ENCODE measurements at regions not wholly inside any gene's neighbourhood (a gene's known extent, or its start where the extent isn't known, plus 50 kb on each side); places are given as distances from the start of the nearest gene placed in this dataset.

GRCh38 chr1:58430421-58431275 is 115.9 kb downstream of the OMA1 start:
- peak; percentile 88 for DNase-seq

GRCh38 chr1:58426918-58427317 is 119.6 kb downstream of the OMA1 start:
- DNase-seq, result no peak

DNA sequence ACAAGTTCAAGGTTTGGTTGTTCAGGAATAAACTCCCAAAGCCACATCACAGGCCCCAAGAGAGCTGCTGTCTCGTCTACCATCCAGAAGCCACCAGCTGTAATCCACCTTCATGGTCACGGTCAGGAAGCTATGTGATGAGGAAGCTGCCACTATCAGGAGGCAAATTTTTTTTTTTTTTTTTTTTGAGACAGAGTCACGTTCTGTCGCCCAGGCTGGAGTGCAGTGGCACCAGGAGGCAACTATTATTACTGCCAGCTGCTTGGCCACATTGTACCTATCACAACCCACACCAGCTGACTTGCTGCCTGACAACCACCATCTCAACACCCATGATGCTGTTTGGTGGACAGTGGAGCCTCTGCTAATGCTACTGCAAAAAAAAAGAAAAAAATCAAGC is 124.1 kb downstream of the OMA1 start:
- no peak for DNase-seq

DNA sequence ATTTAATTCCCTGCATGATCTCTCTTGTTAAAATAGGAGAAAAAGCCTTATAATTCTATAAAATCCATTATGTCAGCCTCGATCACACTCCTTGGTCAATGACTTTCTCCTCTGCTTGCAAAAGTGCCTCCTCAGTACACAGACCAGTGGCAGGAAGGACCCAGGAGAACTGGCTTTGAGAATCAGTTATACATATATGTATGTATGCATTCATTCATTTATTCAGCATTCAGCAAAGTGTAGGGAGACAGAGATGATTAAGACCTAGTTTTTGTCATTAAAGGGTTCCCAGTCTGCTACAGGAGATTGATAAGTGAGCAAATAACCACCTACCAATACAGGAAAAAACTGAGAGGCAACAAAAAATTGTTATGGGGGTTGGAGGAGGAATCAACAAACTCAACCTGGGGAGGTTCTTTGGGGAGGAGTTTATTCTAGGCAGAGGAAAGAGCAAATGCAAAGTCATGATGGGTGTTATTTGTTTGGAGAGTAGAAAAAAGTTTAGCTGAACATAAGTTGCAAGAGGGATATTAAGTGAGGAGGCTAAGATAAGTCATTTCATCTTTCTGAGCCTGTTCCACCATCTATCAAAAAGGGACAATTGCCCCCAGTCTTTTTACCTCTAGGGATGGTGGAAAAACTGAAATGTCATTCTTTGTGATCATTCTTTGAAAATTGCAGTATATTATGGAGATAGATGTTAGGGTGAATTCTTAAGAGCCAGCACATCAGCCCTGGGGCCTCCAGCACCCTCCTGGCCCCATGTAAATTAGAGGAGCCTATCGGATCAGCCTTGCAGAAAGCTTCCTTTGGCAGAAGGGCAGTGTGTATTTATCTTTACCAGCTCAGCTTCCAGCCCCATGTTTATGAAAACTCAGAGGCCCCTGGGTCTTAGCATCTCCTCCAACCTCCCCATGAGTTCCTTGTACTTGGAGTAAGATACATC is 128.0 kb downstream of the OMA1 start:
- DNase-seq, result no peak

GRCh38 chr1:58412071-58412580 is 134.4 kb downstream of the OMA1 start:
- DNase-seq, result peak; percentile 48

- peak; percentile 95 for DNase-seq
Observed at GRCh38 chr1:58409890-58410289, 136.6 kb downstream of the OMA1 start.

GRCh38 chr1:58409336-58409735 is 137.2 kb downstream of the OMA1 start:
- no peak for DNase-seq

- no peak for DNase-seq
Observed at GRCh38 chr1:58406301-58407071, 140.0 kb downstream of the OMA1 start.

GRCh38 chr1:58405660-58406059 is 140.9 kb downstream of the OMA1 start:
- no peak for DNase-seq

- DNase-seq, result no peak
Observed at GRCh38 chr1:58403894-58404293, 142.6 kb downstream of the OMA1 start.

DNA sequence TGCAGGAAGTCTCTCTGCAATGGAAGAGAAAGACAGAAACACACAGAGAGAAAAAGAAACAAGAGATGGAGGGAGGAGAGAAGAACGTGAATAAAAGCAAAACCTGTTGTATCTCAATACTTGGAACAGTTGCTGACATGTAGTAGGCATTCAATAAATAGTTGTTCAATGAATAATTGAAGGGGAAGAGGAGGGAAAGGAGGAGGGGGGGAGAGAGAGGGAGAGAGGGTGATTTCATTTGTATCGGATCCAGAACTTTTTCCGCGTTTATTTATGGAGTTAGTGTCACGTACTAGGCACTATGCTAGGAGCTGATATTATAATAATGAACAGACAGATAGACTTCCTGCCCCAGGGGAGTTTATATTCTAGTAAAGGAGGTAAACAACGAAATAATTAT is 144.1 kb downstream of the OMA1 start:
- peak; percentile 77 for DNase-seq

GRCh38 chr1:58401991-58402390 is 144.5 kb downstream of the OMA1 start:
- DNase-seq, result peak; percentile 45

DNA sequence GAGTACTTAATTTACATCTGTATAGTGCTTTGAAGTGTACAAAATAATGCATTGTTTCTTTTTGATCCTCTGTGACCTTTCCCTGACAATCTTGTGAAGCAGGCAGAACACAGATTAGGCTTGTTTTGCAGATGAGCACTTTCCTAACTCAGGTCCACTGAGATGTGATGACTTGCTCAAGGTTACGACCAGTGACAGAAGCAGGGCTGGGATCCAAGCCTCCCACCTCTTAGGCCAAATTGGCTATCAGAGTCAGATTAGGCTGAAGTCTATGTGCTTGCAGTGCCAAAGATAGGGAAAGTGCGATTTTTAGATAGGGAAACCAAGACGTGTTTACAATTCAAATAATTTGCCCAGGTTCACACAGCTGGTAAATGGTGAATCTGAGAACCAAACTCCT is 147.3 kb downstream of the OMA1 start:
- no peak for DNase-seq

DNA sequence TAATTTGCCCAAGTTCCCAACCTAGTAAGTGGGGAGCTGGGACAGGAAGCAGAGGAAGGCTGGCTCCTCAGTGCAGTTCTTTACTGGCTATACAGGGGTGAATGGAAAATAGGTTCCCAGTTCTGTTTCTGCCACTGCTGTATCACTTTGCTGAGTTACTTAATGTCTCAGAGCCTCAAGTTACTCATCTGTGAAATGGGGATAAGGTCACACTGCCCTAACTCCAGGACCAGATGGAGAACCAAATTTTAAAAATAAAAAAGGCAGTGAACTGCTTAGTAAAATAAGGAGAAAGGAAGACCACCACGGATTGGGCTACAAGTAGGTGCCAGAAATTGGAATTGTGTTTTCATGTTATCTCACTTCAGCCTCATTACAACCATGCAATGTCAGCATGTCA is 147.8 kb downstream of the OMA1 start:
- no peak for DNase-seq

DNA sequence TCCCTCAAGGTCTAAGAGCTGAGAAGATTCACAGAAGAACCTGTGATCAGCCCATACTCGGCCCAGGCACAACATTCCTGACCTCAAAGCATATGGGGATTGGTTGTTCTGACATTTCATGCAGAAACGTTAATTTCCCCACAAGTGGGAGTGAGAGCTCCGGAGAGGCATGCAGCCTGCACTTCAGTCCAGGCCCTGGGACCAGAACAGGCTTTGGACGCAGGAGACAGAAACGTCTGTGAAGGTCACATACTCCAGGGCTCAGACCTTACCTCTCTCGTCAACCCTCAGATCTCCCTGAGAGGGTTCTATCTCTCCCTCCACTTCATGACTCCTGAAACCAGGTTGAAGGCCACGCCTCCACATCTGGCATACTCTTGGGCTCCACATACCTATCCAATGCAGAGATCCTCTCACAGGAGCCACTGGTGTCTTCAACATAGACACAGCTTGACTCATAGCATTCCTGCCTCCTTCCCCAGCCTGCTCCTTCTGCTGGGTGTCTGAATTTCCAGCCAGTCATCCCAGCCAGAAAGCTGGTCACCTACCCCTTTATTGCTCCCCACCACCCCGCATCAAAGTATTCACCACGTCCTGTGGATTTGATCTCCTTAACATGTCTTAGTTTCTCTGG is 149.2 kb downstream of the OMA1 start:
- peak; percentile 96 for DNase-seq

DNA sequence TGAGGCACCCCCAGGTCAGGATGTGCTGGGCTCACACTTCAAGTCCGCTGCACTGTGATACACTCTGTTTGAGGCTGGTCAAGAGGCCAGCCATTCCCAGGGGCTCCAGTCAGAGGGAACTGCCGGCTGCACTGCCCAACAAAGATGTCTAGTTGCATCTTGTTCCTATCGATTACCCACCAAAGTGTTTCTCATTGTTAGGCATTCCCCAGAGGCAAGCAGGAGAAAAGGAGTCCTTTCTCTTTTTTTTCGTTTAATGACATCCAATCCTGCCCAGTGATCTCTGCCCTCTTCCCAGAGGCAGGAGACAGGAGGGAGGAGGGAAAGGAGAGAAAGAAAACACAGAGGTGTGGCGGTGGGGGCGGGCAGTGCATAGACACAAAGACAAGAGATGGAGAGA is 150.4 kb downstream of the OMA1 start:
- no peak for DNase-seq

DNA sequence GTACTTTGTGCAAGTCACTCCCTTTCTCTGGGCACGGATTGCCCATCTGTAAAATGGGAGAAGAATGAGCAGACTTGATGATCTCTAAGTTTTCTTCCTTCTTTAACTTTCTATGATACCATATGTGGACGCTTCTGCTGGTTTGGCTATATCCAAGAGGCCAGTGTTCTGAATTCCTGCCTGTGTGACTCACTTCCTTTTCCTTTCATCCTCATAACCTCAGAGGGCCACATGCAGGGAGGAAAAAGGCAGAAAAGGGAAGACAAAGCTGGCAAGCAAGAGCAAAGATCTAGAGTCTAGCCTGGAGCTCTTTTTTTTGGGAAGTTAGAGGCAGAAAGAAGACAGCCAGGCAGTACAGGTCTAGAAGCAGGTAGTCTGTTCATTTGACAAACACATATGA is 151.2 kb downstream of the OMA1 start:
- DNase-seq, result peak; percentile 97

GRCh38 chr1:58392083-58392482 is 154.4 kb downstream of the OMA1 start:
- DNase-seq, result no peak

DNA sequence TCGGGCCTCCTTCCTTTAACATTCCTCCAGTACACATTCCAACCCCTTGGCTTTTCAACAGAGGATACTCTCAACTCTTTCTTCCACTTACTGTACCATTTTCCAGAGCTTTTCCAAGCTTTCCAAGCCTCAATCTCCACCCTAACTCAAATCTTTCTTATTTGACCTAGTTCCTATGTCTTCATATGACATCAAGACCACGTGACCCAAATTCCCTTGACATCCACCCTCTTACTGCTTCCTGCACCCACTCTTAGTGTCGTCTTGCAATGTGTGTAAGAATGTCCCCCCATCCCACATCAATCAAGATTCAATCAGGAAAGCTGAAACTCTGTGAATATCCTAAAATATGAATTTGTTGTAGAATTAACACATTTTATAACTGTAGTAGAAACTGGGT is 155.0 kb downstream of the OMA1 start:
- DNase-seq, result no peak

DNA sequence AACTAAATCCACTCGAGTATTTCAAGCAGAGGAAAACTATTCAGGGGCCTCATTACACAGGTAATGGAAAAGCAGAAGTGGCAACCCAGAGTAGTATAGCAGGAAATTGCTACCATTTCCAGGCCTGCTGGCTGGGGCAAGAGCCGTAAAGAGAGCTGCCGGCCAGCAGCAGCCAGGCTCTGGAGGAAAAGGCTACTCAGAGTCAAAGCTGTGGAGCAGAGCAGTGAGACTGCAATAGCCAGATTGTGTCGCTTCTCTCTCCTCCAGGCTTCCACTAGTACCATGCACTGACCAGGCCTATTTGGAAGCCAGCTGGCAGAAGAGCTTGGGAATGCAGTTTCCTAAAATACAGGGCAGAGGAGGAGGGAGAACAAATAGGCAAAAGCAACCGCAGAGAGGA is 155.5 kb downstream of the OMA1 start:
- DNase-seq, result no peak

DNA sequence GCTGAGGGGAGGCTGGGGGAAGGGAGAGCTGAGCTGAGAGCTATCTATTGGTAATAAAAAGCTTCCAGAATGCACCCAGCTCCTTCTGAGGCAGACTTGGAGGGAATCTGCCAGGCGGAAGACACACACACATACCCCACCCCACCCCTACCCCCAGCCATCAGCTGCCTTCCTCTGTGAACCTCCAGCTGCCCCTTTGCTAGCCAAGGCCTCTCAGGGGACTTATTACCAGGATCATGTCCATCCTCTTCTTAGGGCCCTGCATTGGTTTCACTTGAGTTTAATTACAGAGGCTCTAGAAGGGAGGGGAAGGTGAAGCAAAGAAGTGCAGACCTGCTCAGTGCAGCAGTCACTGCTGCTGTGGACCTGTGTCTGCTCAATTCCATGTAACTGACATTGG is 156.4 kb downstream of the OMA1 start:
- DNase-seq, result no peak

GRCh38 chr1:58380345-58380744 is 166.2 kb downstream of the OMA1 start:
- DNase-seq, result no peak
